SK-N-DZ (cell line): ENCODE measurements at regions not wholly inside any gene's neighbourhood (a gene's known extent, or its start where the extent isn't known, plus 50 kb on each side); places are given as distances from the start of the nearest gene placed in this dataset.

Experiments
- DNase-seq: peaks from one replicate; pipeline ENCODE4 v3.0.0-alpha.2; 2015; ENCODE audit warnings: low spot score

GRCh38 chr14:22338917-22339715 lies 249.9 kb downstream of the DAD1 start:
- DNase-seq, result no peak

- DNase-seq, result no peak
These were observed 250.6 kb downstream of the DAD1 start for GRCh38 chr14:22338381-22338780.

- no peak for DNase-seq
These were observed 251.1 kb downstream of the DAD1 start for GRCh38 chr14:22337938-22338337.

- no peak for DNase-seq
These were observed 251.5 kb downstream of the DAD1 start for GRCh38 chr14:22337521-22337920.

GRCh38 chr14:22336031-22336430 lies 253.0 kb downstream of the DAD1 start:
- no peak for DNase-seq

GRCh38 chr14:22334627-22335026 lies 254.4 kb downstream of the DAD1 start:
- DNase-seq, result no peak

- no peak for DNase-seq
These were observed 254.8 kb downstream of the DAD1 start for GRCh38 chr14:22334275-22334577.

- DNase-seq, result no peak
These were observed 255.4 kb downstream of the DAD1 start for GRCh38 chr14:22333422-22334274.

- DNase-seq, result no peak
These were observed 256.2 kb downstream of the DAD1 start for GRCh38 chr14:22332686-22333421.

- no peak for DNase-seq
These were observed 259.7 kb downstream of the DAD1 start for GRCh38 chr14:22329371-22329770.

- no peak for DNase-seq
These were observed 263.2 kb downstream of the DAD1 start for GRCh38 chr14:22325676-22326400.

GRCh38 chr14:22320362-22320750 lies 268.7 kb downstream of the DAD1 start:
- DNase-seq, result no peak

GRCh38 chr14:22319526-22320361 lies 269.3 kb downstream of the DAD1 start:
- DNase-seq, result peak; percentile 16

GRCh38 chr14:22318951-22319350 lies 270.1 kb downstream of the DAD1 start:
- DNase-seq, result no peak

- DNase-seq, result no peak
These were observed 272.6 kb downstream of the DAD1 start for GRCh38 chr14:22316473-22316872.

- DNase-seq, result no peak
These were observed 273.7 kb downstream of the DAD1 start for GRCh38 chr14:22315336-22315735.

GRCh38 chr14:22314183-22314820 lies 274.7 kb downstream of the DAD1 start:
- peak; percentile 10 for DNase-seq

GRCh38 chr14:22313172-22313801 lies 275.7 kb downstream of the DAD1 start:
- no peak for DNase-seq

GRCh38 chr14:22311636-22312035 lies 277.4 kb downstream of the DAD1 start:
- no peak for DNase-seq

- DNase-seq, result no peak
These were observed 283.4 kb downstream of the DAD1 start for GRCh38 chr14:22305607-22306006.
